Non-pigmented ciliary epithelial cell (primary cell): ENCODE measurements at regions not wholly inside any gene's neighbourhood (a gene's known extent, or its start where the extent isn't known, plus 50 kb on each side); places are given as distances from the start of the nearest gene placed in this dataset.
A peak's percentile ranks its signal among the peaks of the same experiment; 100 is the strongest.
"Not testable (repeated sequence)": the region's sequence is repeated elsewhere in the genome, so short reads cannot be mapped to it uniquely, and the experiment has no call there.

ENCODE experiments used
- DNase-seq: peaks from one replicate; pipeline ENCODE4 v3.0.0-alpha.2; 2010; ENCODE audit warnings: low read depth

DNA sequence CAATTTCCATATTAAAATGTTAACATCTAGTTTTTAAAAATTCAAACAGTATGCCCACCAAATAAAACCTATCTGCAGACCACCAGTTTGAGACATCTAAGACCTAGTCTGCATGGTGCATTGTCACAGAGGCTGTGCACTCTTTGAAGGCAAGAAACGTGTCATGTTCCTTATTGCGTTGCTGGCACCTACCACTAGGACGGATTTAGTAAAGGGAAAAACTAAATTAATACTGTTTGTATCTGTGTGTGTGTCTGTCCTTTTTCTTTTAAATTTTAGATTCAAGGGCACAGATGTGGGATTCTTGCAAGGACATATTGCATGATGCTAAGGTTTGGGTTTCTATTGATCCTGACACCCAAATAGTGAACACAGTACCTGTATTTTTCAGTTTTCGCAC is 481.4 kb downstream of the UQCRFS1 start:
- no peak for DNase-seq

DNA sequence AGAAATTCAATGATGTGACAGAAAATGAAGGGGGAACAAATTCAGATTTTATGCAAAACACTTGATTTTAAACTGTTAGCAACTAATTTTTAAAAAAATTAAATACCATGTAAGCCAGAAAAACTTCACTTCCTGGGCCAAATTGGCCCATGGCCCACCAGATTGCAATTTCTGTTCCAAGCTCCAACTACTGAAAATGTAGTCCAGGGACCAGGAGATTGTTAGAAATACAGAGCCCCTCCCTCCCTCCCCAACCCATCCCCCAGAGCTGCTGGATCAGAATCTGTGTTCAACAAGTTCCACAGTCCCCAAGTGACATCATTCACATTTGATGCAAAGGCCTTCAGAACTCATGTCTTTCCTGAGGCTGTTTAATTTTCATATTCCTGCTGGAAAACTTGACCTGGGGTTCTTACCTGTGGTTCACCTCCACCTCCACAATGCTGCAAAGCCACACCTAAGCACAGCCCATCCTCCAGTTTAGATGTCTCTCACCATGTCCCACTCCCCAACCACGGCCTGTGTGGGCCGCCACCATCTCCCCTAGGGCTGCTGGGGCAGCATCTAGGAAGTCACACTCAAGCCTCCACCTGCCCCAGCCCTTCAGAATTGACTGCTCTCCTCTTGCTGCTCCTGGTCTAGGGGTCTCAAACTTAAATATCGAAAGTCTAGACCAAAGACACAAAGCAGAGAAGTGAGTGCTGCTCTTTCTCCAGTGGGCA is 482.0 kb downstream of the UQCRFS1 start:
- DNase-seq, result no peak

DNA sequence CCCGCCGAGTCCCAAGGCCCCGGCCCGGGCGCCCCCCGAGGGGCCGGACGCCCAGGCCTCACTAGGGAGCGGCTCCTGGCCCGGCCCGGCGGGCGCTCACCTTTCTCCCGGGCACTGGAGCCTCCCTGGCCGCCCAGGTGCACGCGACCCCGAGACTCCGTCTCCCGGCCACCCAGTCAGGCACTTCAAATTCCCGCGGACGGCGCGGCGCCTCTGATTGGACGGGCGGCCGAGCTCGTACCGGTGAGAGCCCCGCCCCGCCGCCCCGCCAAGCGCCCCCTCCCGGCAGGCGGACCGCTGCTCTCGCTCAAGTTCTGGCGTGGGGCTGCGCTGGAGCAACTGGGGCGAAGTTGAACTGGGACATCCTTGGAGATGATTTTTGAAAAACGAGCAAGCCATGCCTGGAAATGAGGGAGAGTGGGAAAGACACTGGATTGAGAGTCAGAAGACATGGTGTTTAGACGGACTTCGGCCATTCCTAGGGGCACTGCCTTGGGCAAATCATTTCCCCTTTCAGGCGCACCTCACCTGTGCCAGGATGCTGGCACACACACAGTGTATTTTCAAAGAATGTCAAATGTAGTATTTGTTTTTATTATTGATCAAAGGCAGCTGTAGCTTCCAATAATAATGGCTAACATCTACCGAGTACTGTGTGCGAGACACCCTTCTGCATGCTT is 485.3 kb downstream of the UQCRFS1 start:
- DNase-seq, result no peak

DNA sequence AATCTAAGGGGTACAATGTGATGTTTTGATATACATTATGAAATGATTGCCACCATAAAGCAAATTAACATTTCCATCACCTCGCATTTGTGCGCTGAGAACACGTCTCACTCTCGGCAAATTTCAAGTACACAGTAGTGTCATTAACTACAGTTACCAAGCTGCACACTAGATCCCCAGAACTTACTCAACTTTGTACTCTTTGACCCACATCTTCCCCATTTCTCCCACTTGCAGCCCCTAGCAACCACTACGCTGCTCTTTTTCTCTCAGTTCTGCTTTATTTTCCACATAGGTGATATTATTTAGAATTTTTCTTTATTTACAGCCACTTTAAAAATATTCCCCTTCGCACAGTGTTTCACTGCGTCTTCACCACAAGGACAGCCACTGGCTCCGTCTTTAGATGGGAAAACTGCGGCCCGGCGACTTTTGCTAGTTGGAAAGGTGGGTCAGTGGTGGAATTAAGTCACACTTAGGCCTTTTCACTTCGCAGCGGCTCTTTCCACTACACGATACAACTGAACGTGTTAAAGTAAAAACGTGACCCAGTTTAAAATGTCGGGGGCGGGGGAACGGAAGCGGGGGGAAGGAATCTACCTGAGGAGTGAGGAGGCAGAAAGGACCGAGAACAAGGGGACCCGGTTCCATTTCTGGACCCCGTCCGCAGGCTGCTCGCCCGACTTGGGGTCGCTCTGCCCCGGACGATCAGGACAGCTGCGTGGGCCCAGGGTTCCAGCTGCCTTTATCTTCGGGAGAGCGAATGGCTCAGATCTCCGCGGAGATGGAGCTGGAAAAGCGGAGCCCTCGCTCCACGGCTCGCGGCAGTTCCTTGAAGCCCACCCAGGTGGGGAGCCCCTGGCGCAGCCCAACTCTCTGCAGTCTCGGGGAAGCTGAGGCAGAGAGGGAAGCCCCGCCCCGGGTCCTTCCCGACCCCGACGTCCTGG is 486.1 kb downstream of the UQCRFS1 start:
- DNase-seq, result no peak

DNA sequence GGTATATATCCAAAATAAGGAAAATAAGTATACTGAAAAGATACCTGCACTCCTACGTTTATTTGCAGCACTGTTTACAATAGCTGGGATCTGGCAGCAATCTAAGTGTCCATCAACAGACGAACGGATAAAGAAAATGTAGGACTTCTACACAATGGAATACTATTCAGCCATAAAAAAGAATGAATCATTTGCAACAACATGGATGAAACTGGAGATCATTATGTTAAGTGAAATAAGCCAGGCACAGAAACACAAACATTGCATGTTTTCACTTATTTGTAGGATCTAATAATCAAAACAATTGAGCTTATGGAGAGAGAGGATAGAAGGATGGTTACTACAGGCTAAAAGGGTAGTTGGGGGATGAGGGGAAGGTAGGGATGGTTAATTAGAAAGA is 494.0 kb downstream of the UQCRFS1 start:
- no peak for DNase-seq

DNA sequence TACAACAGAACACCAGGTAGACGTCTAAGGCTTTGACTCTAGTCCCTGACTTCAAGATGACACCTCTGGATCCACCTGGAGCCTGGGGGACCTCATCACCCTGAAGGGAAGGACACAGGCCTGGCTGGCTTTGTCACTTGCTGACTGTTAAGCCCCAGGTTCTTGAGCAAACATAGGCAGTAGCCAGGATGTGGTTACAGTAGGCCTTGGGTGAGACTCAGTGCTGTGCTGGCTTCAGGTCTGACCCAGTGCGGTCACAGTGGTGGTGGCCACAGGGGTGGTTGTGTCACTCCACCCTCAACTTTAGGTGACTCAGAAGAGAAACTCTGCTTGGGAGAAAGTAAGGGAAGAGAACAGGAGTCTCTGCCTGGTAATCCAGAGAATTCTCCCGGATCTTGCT is 497.8 kb downstream of the UQCRFS1 start:
- DNase-seq, result no peak

DNA sequence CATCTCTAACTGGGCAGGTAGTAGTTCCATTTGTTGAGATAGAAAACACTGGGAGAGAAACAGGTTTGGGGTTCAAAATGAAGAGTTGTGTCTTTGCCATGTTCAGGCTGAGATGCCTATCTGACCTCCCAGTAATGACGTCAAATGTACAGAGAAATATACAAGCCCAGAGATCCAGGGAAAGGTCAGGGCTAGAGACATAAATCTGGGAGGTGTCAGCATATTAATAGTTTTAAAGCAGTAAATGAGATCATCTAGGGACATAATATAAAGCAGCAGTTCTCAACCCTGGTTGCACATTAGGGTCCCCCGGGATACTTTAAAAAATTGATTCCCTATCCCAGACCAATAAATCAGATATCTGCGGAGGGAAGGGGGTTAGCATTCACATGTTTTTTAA is 501.5 kb downstream of the UQCRFS1 start:
- no peak for DNase-seq

DNA sequence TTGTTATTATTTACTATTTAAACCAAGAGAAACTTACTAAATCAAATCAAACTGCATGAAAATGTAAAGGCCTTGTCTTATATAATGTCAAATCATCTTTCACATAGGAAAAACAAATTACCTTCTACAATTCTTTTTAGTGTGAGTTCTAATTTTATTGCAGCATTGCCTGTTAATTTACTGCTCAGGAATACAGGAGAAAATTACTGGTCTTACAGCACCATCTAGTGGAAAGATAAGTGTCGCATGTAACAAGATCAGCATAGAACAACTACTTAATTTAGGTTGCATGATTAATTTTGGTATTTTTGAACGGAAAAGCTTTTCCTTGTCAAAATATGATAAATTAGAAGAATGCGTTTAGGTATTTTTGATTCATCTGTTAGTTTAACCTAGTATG is 502.7 kb downstream of the UQCRFS1 start:
- DNase-seq, result peak; percentile 38

DNA sequence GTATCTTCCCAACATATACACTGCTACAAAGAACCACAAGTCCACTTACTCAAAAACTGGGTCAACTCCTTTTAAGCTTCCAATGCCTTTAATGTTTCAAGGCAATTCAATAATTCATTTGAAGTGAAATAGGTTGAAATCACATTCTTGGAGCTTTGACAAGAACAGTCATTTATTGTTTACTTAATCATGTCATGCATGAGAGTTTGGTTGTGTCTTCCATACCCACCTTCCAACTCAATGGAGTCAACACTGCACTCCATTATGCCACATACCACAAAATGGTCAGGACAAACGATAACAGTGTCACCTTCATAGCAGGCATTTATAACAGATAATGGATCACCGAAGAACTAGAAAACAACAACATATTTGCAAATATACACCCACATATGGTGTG is 506.3 kb downstream of the UQCRFS1 start:
- no peak for DNase-seq

DNA sequence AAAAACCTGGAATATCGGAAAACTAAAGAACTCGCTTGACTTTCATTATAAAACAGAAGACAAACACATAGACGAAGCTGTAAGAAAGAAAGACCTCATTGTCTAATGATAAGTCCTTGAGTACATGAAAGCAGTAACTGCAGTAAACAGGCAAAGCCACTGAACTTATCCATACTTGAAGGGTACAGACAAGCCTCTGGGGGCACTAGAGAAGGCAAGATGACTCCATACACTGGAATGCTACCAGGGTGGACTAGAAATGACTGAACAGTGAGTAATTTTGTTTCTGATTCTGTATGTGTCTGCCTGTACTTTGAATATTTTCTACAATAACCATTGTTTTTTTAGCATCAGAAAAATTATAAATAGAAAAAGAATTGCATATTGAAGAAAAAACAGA is 507.9 kb downstream of the UQCRFS1 start:
- DNase-seq, result peak; percentile 44

DNA sequence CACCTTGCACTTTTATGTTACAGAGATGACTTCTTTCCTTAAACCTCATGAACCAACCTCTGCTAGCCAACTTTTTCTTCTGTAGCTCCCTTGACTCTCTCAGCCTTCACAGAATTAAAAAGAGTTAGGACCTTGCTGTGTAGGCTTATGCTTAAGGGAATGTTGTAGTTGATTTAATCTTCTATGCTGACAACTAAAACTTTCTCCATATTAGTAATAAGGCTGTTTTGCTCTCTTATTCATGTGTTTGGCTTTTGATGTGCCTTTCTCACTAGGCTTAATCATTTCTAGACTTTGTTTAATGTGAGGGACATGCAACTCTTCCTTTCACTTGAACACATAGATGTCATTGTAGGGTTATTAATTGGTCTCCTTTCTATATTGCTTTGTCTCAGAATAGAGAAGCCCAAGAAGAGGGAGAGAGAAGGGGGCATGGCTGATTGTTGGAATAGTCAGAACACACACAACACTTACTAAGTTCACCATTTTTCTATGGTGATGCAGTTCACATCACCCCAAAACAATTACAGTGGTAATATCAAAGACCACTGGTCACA is 509.5 kb downstream of the UQCRFS1 start:
- no peak for DNase-seq

DNA sequence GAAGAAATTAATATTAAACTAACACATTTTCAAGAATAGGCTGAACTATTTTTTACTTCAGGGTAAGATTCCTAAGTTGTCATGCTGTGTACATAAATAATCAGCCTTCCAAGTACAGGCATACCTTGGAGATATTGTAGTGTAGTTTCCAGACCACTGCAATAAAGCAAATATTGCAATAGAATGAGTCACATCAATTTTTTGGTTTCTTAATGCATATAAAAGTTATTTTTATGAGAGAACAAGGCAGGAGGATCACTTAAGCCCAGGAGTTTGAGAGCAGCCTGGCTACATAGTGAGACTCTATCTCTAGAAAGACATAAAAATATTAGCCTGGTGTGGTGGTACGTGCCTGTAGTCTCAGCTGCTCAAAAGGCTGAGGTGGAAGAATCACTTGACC is 511.5 kb downstream of the UQCRFS1 start:
- peak; percentile 1 for DNase-seq

DNA sequence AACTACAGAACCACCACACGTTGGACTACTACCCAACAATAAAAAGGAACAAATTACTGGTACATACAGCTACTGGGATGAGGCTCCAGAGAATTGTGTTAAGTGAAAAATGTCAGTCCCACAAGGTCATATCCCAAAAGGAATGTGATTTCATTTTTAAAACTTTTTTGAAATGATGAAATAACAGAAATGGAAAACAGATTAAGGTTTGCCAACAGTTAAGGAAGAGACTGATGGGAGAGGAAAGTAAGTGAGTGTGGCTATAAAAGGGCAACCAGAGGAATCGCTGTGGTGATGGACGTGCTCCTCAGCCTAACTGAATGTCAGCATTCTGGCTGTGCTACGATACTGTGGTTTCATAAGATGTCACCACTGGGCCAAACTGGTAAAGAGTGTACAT is 512.8 kb downstream of the UQCRFS1 start:
- no peak for DNase-seq

DNA sequence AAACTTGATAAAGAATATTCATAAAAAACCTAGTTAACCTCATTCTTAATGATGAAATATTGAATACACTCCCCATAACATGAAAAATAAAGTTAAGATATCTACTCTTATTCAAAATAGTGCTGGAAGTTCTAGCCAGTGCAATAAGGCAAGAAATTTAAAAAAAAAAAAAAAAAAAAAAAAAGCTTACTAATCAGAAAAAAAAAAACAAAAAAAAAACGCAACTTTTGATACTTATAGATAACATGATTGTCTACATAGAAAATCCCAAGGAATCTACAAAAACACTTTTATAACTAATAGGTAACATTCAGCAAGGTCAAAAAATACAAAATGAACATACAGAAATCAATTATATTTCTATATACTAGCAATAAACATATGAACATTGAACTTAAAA is 515.6 kb downstream of the UQCRFS1 start:
- DNase-seq, result no peak

DNA sequence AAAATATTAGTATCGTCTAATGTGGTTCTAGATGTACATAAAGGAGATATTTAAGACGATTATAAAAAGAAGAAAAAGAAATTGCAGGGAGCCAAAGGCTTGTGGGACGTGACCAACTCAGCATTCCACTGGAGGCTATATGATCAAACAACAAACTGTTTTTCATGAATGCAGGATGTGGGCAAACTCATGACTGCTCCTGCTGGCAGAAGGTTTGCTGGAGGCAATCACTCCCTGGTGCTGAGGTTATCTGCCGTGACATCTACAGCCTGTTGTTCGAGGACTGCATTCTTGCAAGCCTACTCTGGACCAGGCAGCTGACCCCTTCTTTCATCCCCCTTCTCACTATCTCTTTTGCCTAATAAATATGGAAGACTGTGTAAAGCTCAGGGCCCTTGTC is 518.1 kb downstream of the UQCRFS1 start:
- no peak for DNase-seq

DNA sequence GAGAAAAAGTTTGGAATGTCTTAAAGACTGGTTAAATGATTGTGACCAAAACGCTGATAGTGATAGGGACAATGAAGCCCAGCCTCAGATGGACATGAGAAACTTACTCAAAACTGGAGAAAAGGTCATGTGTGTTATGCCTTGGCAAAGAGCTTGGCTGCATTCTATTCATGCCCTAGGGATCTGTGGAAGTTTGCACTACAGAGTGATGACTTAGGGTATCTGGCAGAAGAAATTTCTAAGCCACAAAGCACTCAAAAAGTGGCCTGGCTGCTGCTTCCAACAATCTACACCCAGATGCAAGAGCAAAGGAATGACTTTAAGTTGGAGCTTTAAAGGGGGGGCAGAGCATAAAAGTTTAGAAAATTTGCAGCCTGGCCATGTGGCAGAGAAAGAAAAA is 521.3 kb downstream of the UQCRFS1 start:
- DNase-seq, result no peak

DNA sequence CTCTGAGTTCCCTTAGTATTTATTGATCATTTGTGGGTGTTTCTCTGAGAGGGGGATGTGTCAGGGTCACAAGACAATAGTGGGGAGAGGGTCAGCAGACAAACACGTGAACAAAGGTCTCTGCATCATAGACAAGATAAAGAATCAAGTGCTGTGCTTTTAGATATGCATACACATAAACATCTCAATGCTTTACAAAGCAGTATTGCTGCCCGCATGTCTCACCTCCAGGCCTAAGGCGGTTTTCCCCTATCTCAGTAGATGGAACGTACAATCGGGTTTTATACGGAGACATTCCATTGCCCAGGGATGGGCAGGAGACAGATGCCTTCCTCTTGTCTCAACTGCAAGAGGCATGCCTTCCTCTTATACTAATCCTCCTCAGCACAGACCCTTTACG is 523.5 kb downstream of the UQCRFS1 start:
- DNase-seq, result not testable (repeated sequence)

DNA sequence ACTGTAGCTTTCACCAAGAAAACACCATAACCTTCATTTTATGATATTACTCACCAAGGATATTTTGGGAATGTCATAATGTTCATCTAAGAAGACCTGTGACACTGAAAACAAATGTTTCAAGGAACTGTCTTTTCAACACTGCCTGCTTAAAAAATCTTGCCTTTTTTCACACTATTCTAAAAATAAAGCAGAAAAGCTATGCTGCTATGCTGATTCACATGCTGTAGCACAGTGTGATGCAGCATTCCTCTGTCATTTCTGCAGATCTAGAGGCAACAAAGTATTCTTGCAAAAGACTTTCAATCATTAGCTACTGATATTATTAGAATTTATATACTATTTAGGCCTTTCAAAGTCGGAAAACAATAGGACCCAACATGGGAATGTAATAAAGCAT is 525.7 kb downstream of the UQCRFS1 start:
- DNase-seq, result no peak

DNA sequence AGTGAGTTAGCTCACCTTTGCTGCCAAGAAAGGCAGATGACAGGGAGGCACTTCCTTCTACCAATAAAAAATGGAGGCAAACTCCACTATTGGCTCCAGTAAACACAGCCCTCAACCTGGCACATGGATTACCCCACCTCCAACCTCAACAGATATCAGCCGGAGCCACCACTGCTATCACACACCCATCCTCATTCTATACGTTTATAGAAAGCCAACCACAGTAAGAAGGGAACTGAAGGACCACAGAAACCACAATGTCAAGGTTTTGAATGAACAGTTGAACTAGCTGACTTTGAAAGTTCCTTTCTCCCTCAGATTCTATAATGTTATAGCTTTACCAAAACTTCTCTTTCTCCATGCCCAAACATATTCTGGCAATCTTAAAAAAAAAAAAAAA is 526.2 kb downstream of the UQCRFS1 start:
- DNase-seq, result no peak

DNA sequence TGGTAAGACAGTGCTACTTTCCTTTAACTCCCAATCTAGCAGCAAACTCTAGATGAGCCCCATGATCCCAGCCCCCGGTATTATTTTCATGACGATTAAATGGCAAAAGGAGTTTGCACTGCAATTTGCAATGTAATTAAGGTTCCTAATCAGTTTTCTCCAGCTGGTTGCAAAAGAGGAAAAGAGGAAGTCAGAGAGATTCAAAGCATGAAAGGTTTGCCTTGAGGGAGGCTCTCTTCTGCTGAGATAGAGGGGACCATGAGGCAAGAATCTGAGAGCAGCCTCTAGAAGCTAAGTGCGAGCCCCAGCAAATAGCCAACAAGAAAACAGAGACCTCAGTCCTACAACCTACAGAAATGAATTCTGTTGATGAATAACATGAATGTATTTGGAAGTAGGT is 527.1 kb downstream of the UQCRFS1 start:
- no peak for DNase-seq

DNA sequence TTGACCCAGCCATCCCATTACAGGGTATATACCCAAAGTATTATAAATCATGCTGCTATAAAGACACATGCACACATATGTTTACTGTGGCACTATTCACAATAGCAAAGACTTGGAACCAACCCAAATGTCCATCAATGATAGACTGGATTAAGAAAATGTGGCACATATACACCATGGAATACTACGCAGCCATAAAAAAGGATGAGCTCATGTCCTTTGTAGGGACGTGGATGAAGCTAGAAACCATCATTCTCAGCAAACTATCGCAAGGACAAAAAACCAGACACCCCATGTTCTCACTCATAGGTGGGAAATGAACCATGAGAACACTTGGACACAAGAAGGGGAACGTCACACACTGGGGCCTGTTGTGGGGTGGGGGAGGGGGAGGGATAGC is 527.9 kb downstream of the UQCRFS1 start:
- not testable (repeated sequence) for DNase-seq

DNA sequence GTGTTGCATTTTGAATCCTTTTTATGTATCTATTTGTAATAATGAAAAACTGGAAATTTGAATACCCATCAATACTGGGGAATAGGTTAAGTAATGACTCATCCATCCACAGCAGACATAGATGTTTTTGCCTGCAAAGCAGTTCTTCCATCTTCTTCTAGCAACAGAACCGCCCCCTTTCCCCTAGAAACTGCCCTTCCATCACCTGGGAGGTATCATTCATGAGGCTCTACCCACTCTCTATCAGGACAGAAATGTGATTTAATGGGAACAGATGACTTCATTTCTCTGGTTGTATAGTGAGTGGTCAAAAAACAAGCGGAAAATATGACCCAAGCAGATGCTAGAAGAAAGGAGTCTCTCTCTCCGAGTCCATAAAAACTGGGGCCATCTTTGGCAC is 532.8 kb downstream of the UQCRFS1 start:
- no peak for DNase-seq

DNA sequence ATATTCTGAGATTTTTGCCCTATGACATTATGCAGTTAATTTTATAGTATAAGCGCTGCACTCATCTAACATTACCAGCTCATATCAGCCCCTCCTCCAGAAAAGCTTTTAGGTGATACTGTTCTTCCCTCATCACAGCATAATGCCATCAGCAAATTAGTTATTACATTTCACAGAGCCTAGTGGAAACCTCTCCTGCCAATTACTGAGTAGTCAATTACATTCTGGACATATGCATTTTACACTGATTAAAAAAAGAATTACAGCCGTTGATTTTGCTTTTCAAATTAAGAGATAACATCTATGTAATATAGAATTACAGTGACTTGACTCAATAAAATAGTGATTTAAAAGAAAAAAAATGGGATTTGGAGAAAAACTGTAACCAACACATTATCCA is 542.1 kb downstream of the UQCRFS1 start:
- DNase-seq, result no peak
